SK-N-MC (cell line): ENCODE measurements at regions not wholly inside any gene's neighbourhood (a gene's known extent, or its start where the extent isn't known, plus 50 kb on each side); places are given as distances from the start of the nearest gene placed in this dataset.
"Not testable (repeated sequence)": the region's sequence is repeated elsewhere in the genome, so short reads cannot be mapped to it uniquely, and the experiment has no call there.

Experiments used
- EZH2 ChIP-seq: fragments of 200-600 bp; sonication (generic); IDR thresholded peaks from one replicate; pipeline ENCODE4 v1.6.1; 2017; ENCODE audit warnings: antibody characterized with exemption
- FOXP2 ChIP-seq: optimal IDR thresholded peaks from 2 replicates; pipeline ENCODE3; 2011; ENCODE audit warnings: mild to moderate bottlenecking, moderate library complexity; ENCODE audit not compliant: insufficient read depth; ENCODE audit errors: extremely low read length, control extremely low read depth
- POLR2AphosphoS5 ChIP-seq: IDR thresholded peaks from 2 replicates; pipeline ENCODE4 v1.6.1; 2012; ENCODE audit warnings: mild to moderate bottlenecking, low read depth, low read length, borderline replicate concordance

GRCh38 chr1:119256089-119256488 is 112.5 kb upstream of the HAO2 start:
- TF ChIP-seq EZH2, POLR2AphosphoS5, FOXP2: not testable (repeated sequence)
